Astrocyte (in vitro differentiated cells and primary cell): ENCODE measurements at regions not wholly inside any gene's neighbourhood (a gene's known extent, or its start where the extent isn't known, plus 50 kb on each side); places are given as distances from the start of the nearest gene placed in this dataset.
A peak's percentile ranks its signal among the peaks of the same experiment; 100 is the strongest.

ENCODE experiments used
- DNase-seq: peaks from one replicate; pipeline ENCODE4 v3.0.0-alpha.2; 2010; ENCODE audit warnings: low read depth
- FAIRE-seq: peaks from 2 replicates; lab custom pipeline; 2011; peaks lifted over from hg19 to GRCh38; lab: Jason Lieb, UNC
- H2AFZ ChIP-seq: 2 replicates; pipeline ENCODE4 v1.6.0; 2012; ENCODE audit warnings: low read depth, low read length, inconsistent platforms
- H3K27ac ChIP-seq: 2 replicates; pipeline ENCODE4 v1.5.1; 2011; ENCODE audit warnings: low read depth, low read length, inconsistent platforms
- H3K27me3 ChIP-seq: 2 replicates; pipeline ENCODE4 v1.6.0; 2011; ENCODE audit warnings: low read length, inconsistent platforms; ENCODE audit not compliant: insufficient read depth
- H3K36me3 ChIP-seq: 2 replicates; pipeline ENCODE4 v1.5.1; 2011; ENCODE audit warnings: low read length, inconsistent platforms; ENCODE audit not compliant: insufficient read depth
- H3K4me1 ChIP-seq: 2 replicates; pipeline ENCODE4 v1.5.1; 2011; ENCODE audit warnings: low read length, inconsistent platforms; ENCODE audit not compliant: insufficient read depth
- H3K4me2 ChIP-seq: 2 replicates; pipeline ENCODE4 v1.6.0; 2012; ENCODE audit warnings: low read length, inconsistent platforms
- H3K4me3 ChIP-seq: 2 replicates; pipeline ENCODE4 v1.5.1; 2011; ENCODE audit warnings: low read depth, mild to moderate bottlenecking, low read length, inconsistent platforms; ENCODE audit not compliant: insufficient read depth
- H3K79me2 ChIP-seq: 2 replicates; pipeline ENCODE4 v1.6.0; 2012; ENCODE audit warnings: mild to moderate bottlenecking, low read length, inconsistent platforms; ENCODE audit not compliant: insufficient read depth
- H3K9ac ChIP-seq: 2 replicates; pipeline ENCODE4 v1.6.0; 2012; ENCODE audit warnings: mild to moderate bottlenecking, low read length, inconsistent platforms
- H3K9me3 ChIP-seq: 2 replicates; pipeline ENCODE4 v1.5.1; 2012; ENCODE audit warnings: low read depth, mild to moderate bottlenecking, low read length, inconsistent platforms; ENCODE audit not compliant: insufficient read depth
- H4K20me1 ChIP-seq: 2 replicates; pipeline ENCODE4 v1.6.0; 2012; ENCODE audit warnings: low read length, inconsistent platforms; ENCODE audit not compliant: insufficient read depth
- H3K27ac Mint-ChIP-seq: one replicate; pipeline ENCODE4 v1.8.0; 2021; ENCODE audit warnings: mild to moderate bottlenecking, mixed read lengths; ENCODE audit not compliant: unreplicated experiment
- H3K27me3 Mint-ChIP-seq: one replicate; pipeline ENCODE4 v1.8.0; 2021; ENCODE audit warnings: low read depth, mixed read lengths; ENCODE audit not compliant: unreplicated experiment
- H3K36me3 Mint-ChIP-seq: one replicate; pipeline ENCODE4 v1.8.0; 2021; ENCODE audit warnings: low read depth, mixed read lengths; ENCODE audit not compliant: unreplicated experiment
- H3K4me1 Mint-ChIP-seq: one replicate; pipeline ENCODE4 v1.8.0; 2021; ENCODE audit warnings: low read depth, mixed read lengths; ENCODE audit not compliant: unreplicated experiment
- H3K4me3 Mint-ChIP-seq: one replicate; pipeline ENCODE4 v1.8.0; 2021; ENCODE audit warnings: mild to moderate bottlenecking, moderate library complexity, mixed read lengths; ENCODE audit not compliant: unreplicated experiment
- H3K9me3 Mint-ChIP-seq: one replicate; pipeline ENCODE4 v1.8.0; 2021; ENCODE audit warnings: mild to moderate bottlenecking, mixed read lengths; ENCODE audit not compliant: unreplicated experiment
- CTCF ChIP-seq: IDR thresholded peaks from 2 replicates; pipeline ENCODE4 v1.5.1; 2011; ENCODE audit warnings: low read depth, mild to moderate bottlenecking, inconsistent platforms, low read length, moderate library complexity; ENCODE audit not compliant: insufficient read depth
- EZH2 ChIP-seq: IDR thresholded peaks from 2 replicates; pipeline ENCODE4 v1.6.1; 2012; ENCODE audit warnings: mild to moderate bottlenecking, low read length, inconsistent platforms; ENCODE audit not compliant: insufficient read depth

GRCh38 chr14:23750357-23750756 lies 114.2 kb downstream of the DHRS2 start:
- no peak overlapping the region for H3K4me2 ChIP-seq
- no peak overlapping the region for H2AFZ ChIP-seq
- no peaks in the 10 kb centered on the region for H3K27me3 ChIP-seq
- no peaks in the 10 kb centered on the region for H3K36me3 ChIP-seq
- H3K79me2 ChIP-seq, result no peaks in the 10 kb centered on the region
- Mint-ChIP-seq H3K27ac (no peak overlapping the region), H3K27me3 (no peaks in the 10 kb centered on the region), H3K36me3 (no peaks in the 10 kb centered on the region), H3K4me3 (no peak overlapping the region), H3K4me1 (peaks cover 11% of the 10 kb centered on the region), H3K9me3 (no peaks in the 10 kb centered on the region)
- no peak overlapping the region for H3K9ac ChIP-seq
- H3K27ac ChIP-seq, result no peak overlapping the region
- no peaks in the 10 kb centered on the region for H4K20me1 ChIP-seq
- TF ChIP-seq EZH2 (no peak), CTCF (no peak)
- H3K4me1 ChIP-seq, result no peaks in the 10 kb centered on the region
- H3K9me3 ChIP-seq, result no peaks in the 10 kb centered on the region
- H3K4me3 ChIP-seq, result no peak overlapping the region
- FAIRE-seq (no peak), DNase-seq (no peak)

DNA sequence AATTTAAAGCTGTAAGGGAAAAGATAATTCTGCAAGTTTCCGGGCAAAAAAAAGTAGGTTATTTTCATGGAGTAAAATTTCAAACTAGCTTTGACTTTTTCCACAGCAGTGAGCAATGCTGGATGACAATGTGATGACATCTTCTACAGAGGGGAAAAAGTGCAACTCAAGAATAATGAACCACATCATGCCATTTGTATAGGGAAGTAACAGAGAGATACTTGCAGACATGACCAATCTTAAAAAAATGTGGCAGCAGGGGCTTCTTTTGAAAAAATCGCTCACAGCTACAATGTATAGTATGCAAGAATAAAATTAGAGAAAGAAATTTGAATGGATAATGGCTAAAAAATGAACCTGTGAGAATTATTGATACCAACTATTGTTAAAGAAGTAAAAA lies 115.5 kb downstream of the DHRS2 start:
- Mint-ChIP-seq H3K36me3 (no peaks in the 10 kb centered on the region), H3K9me3 (no peaks in the 10 kb centered on the region), H3K4me3 (no peak overlapping the region), H3K27me3 (peaks cover 1% of the 10 kb centered on the region), H3K27ac (peak overlapping the region; percentile 89), H3K4me1 (peaks cover 11% of the 10 kb centered on the region)
- Histone ChIP-seq H3K79me2 (no peaks in the 10 kb centered on the region), H3K9me3 (no peaks in the 10 kb centered on the region), H3K27ac (no peak overlapping the region), H3K4me1 (no peaks in the 10 kb centered on the region), H2AFZ (no peak overlapping the region), H3K4me3 (no peak overlapping the region), H3K4me2 (no peak overlapping the region), H4K20me1 (no peaks in the 10 kb centered on the region), H3K36me3 (no peaks in the 10 kb centered on the region), H3K27me3 (no peaks in the 10 kb centered on the region), H3K9ac (no peak overlapping the region)
- no peak for FAIRE-seq
- no peak for TF ChIP-seq CTCF
- no peak for TF ChIP-seq EZH2
- DNase-seq, result no peak

DNA sequence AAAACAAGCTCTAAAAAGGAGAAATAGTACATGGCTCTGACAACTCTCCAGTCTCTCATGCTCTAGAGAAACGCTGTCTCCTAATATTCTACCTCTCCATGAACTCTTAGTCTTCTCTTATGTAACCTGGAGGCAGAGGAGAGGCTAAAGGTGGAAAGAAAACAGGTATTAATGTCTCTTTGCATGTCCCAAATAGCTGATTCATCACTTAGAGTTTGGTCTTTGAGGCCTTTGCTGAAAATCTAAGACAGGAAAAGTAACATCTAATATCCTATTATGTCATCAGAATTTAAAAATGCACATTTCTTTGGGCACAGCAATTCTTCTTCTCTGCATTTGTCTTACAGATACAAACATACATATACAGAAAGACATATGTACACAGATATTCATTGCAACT lies 127.2 kb downstream of the DHRS2 start:
- no peak overlapping the region for H3K27ac Mint-ChIP-seq
- no peak overlapping the region for H2AFZ ChIP-seq
- DNase-seq (no peak), FAIRE-seq (no peak)
- peaks cover 4% of the 10 kb centered on the region for H3K9me3 Mint-ChIP-seq
- H3K36me3 ChIP-seq, result no peaks in the 10 kb centered on the region
- no peak overlapping the region for H3K4me2 ChIP-seq
- H3K4me1 Mint-ChIP-seq, result no peaks in the 10 kb centered on the region
- no peak overlapping the region for H3K9ac ChIP-seq
- no peak for TF ChIP-seq EZH2
- no peak for TF ChIP-seq CTCF
- H3K36me3 Mint-ChIP-seq, result no peaks in the 10 kb centered on the region
- no peaks in the 10 kb centered on the region for H4K20me1 ChIP-seq
- H3K4me3 ChIP-seq, result no peak overlapping the region
- no peaks in the 10 kb centered on the region for H3K4me1 ChIP-seq
- H3K9me3 ChIP-seq, result no peaks in the 10 kb centered on the region
- H3K27ac ChIP-seq, result no peak overlapping the region
- H3K27me3 ChIP-seq, result no peaks in the 10 kb centered on the region
- H3K27me3 Mint-ChIP-seq, result peaks cover 12% of the 10 kb centered on the region
- no peaks in the 10 kb centered on the region for H3K79me2 ChIP-seq
- no peak overlapping the region for H3K4me3 Mint-ChIP-seq
